HEK293T (cell line): ENCODE measurements at regions not wholly inside any gene's neighbourhood (a gene's known extent, or its start where the extent isn't known, plus 50 kb on each side); places are given as distances from the start of the nearest gene placed in this dataset.

Experiments used
- ARNT ChIP-seq: fragments of 450-650 bp; IDR thresholded peaks from 2 replicates; pipeline ENCODE4 v1.6.1; 2017; ENCODE audit warnings: mild to moderate bottlenecking
- BHLHE40 ChIP-seq: fragments of 450-650 bp; IDR thresholded peaks from 2 replicates; pipeline ENCODE4 v1.6.1; 2016; ENCODE audit warnings: mild to moderate bottlenecking, moderate library complexity, borderline replicate concordance
- ELF4 ChIP-seq: fragments of 450-650 bp; IDR thresholded peaks from 2 replicates; pipeline ENCODE4 v1.6.1; 2017; ENCODE audit warnings: antibody characterized with exemption
- FOXA1 ChIP-seq: fragments of 450-650 bp; IDR thresholded peaks from 2 replicates; pipeline ENCODE4 v1.6.1; 2016; ENCODE audit warnings: mild to moderate bottlenecking
- FOXK2 ChIP-seq: fragments of 450-650 bp; IDR thresholded peaks from 2 replicates; pipeline ENCODE4 v1.6.1; 2016; ENCODE audit warnings: mild to moderate bottlenecking
- FOXM1 ChIP-seq: fragments of 450-650 bp; IDR thresholded peaks from 2 replicates; pipeline ENCODE4 v1.6.1; 2017; ENCODE audit warnings: mild to moderate bottlenecking, borderline replicate concordance
- HDGF ChIP-seq: fragments of 450-650 bp; IDR thresholded peaks from 2 replicates; pipeline ENCODE4 v1.6.1; 2017; ENCODE audit warnings: antibody characterized with exemption, borderline replicate concordance
- L3MBTL2 ChIP-seq: fragments of 450-650 bp; conservative IDR thresholded peaks from 2 replicates; pipeline ENCODE4 v1.6.1; 2016; ENCODE audit warnings: mild to moderate bottlenecking
- LEF1 ChIP-seq: fragments of 450-650 bp; IDR thresholded peaks from 2 replicates; pipeline ENCODE4 v1.6.1; 2017; ENCODE audit warnings: mild to moderate bottlenecking, borderline replicate concordance
- SP1 ChIP-seq: fragments of 450-650 bp; IDR thresholded peaks from 2 replicates; pipeline ENCODE4 v1.6.1; 2017
- SUZ12 ChIP-seq: fragments of 450-650 bp; IDR thresholded peaks from 2 replicates; pipeline ENCODE4 v1.6.1; 2016; ENCODE audit warnings: mild to moderate bottlenecking
- TARDBP ChIP-seq: fragments of 450-650 bp; IDR thresholded peaks from 2 replicates; pipeline ENCODE4 v1.6.1; 2016

GRCh38 chr2:226451486-226451885, 348.1 kb downstream of the IRS1 start:
- TF ChIP-seq LEF1, result no peak
- no peak for TF ChIP-seq FOXM1
- TF ChIP-seq BHLHE40, result no peak
- TF ChIP-seq FOXA1, result no peak
- no peak for TF ChIP-seq SP1
- TF ChIP-seq ELF4, result no peak
- no peak for TF ChIP-seq FOXK2
- no peak for TF ChIP-seq L3MBTL2
- no peak for TF ChIP-seq ARNT
- no peak for TF ChIP-seq SUZ12
- TF ChIP-seq TARDBP, result no peak
- no peak for TF ChIP-seq HDGF
